NCI-H524 (cell line): ENCODE measurements at regions not wholly inside any gene's neighbourhood (a gene's known extent, or its start where the extent isn't known, plus 50 kb on each side); places are given as distances from the start of the nearest gene placed in this dataset.

Experiments used
- DNase-seq, 2 experiments: peaks; one replicate each; lab custom pipeline; 2025; lab: John Stamatoyannopoulos, UW

- no peak for DNase-seq
These were observed 105.8 kb upstream of the MAGEB18 start for GRCh38 chrX:26032111-26032912.

- no peak for DNase-seq
These were observed 100.8 kb upstream of the MAGEB18 start for GRCh38 chrX:26037367-26037766.

- no peak for DNase-seq
These were observed 88.0 kb upstream of the MAGEB18 start for GRCh38 chrX:26050099-26050498.

GRCh38 chrX:26070882-26071281 is 67.3 kb upstream of the MAGEB18 start:
- DNase-seq: no peak

GRCh38 chrX:26071618-26072017 is 66.5 kb upstream of the MAGEB18 start:
- DNase-seq: no peak

GRCh38 chrX:26083093-26083492 is 55.0 kb upstream of the MAGEB18 start:
- DNase-seq: no peak
